ENCODE measurements at regions not wholly inside any gene's neighbourhood (a gene's known extent, or its start where the extent isn't known, plus 50 kb on each side); places are given as distances from the start of the nearest gene placed in this dataset.

- TF ChIP-seq CTCF (conservative IDR thresholded peaks at IDR 0.05 in 1 of 2, IDR thresholded peaks at IDR 0.05 in 1 of 2; ENCODE audit: low read depth in 1 of 2, low read length in 2 of 2) (no peak), EZH2 (IDR thresholded peaks at IDR 0.05; ENCODE audit: low read length, missing control alignments) (no peak)
These were observed 147.4 kb upstream of the USP24 start for GRCh38 chr1:55362558-55362957.
